NCI-H2227 (cell line): ENCODE measurements at regions not wholly inside any gene's neighbourhood (a gene's known extent, or its start where the extent isn't known, plus 50 kb on each side); places are given as distances from the start of the nearest gene placed in this dataset.

ENCODE experiments used
- DNase-seq: peaks from one replicate; lab custom pipeline; 2025; ENCODE audit not compliant: unreplicated experiment; lab: John Stamatoyannopoulos, UW

DNA sequence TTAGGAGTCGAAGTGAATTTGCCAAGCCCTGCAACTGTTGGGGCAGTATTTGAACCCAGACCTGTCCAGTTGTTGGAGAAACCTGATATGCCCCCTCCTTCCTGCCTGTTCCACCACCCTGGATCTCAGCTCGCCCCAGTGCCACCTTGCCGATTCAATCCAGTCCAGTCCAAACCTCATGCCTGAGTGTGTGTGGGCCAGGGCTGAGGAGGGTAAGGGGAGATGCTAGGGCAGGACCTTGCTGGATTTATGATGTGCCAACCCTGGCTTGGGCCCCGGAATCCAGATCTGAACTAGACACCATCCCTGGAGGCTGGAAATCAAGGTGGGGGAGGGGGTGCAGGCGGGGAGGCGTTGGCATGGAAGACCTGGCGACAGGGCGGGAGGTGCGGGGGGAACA is 98.9 kb upstream of the WNT4 start:
- no peak for DNase-seq

DNA sequence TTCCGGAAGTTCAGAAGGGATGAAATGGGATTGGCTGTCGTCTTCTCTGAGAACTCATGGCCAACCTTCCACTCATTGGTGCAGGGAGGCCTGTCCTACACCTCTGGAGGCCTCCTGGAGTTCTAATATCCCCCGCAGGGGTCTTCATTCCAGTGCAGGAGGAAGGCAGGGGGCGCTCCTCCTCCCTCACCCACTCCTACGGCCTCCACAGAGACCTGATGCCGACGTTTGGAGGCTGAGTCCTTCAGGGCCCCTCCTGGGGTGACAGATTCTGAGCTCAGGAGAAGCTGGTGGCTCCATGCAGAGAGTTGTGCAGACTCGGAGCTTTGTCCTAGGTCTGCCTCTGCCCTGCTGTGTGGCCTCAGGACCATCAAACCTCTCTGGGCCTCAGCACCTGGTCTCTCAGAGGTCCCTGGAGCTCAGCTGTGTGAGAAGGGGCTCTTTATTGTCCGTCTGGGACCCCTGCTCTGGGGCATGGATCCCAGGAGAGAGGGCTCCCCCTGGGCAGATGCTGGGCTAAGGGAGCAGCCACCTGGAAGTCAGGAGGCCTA is 102.3 kb upstream of the WNT4 start:
- DNase-seq, result no peak

GRCh38 chr1:22245726-22246125 is 102.8 kb upstream of the WNT4 start:
- no peak for DNase-seq

GRCh38 chr1:22246755-22247480 is 104.0 kb upstream of the WNT4 start:
- no peak for DNase-seq

DNA sequence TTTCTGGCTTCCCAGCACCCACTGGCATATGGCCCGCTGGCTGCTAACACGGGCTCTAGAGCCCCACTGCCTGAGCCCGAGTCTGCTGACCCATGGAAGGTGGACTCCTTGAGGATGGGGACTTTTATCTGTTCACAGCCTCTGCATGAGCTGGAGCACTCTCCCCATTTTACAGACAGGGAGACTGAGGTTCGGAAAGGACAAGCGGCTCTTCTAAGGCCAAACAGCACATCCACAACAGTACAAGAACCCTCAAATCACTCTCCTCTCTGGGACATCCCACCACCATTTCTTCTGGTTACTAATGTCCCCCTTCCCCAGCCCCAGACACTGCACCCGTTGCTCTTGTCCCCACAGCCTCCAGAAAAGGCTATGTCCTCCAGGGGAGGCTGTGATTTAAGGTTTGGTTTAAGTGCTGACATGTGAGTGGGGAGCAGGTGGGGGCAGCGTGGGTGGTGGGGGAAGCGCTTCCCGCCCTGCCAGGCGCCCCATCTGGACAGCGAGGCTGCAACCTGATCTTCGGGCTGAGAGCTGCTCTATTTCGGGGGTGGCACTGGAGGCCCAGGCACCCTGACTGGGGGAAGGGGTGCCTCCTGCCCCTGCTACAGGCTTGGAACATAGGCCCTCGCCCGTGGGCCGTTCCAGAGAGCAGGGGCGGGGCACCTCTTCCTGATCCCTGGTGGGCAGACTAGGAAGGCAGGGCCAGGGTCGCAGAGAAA is 104.8 kb upstream of the WNT4 start:
- no peak for DNase-seq

DNA sequence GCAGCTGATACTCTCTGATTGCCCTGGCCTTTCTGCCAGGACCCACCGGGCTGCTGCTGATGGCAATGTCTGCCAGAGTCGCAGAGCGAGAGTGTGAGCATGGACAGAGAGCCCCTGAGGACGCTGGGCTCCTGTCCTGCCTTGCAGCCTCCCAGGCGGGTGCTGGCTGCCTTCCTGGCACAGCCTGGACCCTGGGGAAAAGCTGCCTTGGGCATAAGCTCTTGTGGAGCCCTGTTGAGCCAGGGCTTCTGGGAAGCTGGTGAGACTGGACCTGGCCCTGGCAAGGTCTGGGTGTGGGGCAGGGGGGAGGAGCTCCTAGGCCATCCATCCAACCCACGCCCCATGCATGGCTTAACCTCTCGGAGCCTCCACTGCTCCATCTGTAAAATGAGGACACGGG is 105.8 kb upstream of the WNT4 start:
- DNase-seq, result no peak

DNA sequence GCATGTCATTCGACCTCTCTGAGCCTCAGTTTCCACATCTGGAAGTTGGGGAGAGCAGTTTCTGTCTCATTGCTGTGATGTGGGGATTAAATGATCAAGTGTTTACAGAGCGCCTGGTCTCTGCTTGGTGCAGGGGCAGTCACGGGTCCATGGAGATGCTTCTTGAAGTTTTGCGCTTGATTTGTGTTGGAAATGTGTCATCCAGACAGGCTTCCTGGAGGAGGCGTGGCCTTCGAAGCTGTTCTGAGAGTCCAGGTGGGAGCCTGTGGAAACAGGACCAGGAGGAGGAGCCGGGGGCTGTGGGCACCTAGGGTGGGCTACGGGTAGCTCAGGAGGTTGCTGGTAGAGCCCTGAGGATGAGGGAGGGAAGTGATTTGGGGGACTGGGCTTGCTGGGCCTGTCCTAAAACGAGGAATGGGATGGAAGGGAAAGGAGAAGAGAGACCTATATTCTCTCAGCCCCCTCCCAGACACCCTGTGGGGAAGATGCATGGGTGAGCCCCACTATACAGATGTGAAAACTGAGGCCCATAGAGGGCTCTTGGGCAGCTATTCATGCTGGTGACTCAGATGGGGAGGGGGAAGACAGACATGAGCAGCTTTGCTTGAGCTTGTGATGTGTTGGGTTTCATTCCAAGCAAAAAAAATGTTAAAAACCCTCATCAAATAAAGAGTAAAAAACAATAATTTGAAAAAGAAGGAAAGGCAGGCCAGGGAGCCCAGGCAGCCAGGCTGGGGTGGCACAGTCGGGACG is 107.2 kb upstream of the WNT4 start:
- no peak for DNase-seq

DNA sequence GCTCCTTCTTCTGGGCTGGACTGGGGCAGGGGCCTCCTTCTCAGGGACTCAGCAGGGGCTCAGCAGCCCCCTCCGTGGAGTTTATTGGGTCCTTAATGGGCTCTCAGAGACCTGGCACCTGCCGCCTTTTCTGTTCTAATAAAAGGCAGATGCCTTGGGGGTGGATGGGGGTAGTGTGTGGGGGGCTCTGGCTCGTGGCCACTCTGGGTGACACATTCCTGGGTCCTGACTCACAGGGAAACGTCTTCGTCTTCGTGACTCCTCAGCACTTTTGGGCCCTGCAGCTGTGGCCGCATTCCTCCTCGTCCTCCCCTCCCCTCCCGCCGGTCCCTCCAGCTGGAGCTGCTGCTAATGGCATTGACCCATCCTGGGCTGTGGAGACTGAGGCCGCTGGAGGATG is 107.8 kb upstream of the WNT4 start:
- DNase-seq, result no peak

DNA sequence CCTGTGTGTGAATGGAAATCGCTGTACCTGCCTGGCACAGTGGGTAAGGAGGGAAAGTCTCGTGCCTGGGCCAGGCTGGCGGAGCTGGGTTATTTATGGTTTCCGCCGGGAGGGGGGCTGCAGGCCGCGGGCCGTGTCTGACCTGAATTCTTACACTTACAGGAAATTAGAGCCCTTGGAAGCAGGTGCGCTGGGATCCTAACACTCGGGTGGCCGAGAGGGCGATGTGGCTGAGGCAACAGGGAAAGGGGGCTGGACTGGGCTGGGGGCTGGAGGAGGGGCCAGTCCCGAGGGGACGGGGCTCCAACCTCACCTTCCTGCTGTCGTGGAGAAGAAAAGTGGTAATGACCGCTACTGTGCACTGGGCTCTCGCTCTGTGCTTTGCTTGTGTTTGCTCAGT is 109.4 kb upstream of the WNT4 start:
- peak; percentile 33 for DNase-seq

DNA sequence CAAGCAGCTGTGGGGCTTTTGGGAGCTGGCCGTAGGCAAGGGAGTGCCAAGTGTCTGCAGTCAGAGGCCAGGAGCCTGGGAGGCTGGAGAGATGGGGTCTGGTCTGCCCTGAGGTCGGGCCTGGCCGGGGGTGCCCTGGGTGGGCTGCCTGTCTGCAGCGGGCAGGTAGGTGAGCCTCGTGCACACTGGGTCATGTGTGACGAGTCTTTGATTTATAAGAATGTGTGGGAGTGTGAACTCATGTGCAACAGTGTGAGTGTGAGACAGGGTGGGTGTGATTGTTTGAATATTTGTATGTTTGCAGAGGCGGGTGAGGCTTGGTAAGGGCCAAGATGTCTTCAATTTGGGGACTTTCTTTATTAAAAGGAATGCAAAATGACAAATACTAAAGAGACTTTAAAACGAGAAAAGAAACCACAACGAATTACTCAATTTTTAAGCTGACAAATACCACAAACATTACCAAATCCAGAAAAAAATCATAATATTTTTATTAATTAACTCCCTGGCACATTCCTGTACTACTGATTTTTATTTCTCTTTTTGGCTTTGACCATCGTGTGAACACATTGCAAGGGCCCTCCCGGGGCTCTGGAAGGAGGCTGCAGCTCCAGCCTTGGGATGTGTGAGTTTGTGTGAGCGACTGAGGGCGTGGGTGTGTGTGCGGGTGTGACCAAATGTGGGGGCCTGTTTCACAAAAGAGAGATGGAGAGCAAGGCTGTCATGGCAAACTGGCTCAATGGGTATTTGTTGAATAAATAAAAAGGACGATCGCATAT is 110.3 kb upstream of the WNT4 start:
- no peak for DNase-seq

DNA sequence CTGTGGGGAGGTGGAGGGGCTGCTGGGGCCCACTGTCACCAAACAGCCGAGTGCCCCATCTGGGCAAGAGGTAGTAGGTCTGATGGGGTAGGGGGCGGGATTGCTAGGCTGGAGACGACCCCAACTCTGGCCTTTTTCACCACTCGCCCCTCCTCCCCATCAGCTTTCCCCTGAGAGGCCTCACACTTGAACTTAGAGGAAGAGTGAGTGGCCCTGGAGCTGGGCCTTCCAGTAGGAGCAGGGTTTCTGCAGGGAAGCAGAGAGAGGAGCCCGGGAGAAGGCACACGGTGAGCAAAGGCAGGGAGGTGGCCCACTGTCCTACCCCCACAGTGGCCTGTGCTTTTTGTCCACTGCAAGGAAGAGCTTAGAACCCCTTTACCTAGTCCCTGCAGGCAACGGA is 111.9 kb upstream of the WNT4 start:
- no peak for DNase-seq

DNA sequence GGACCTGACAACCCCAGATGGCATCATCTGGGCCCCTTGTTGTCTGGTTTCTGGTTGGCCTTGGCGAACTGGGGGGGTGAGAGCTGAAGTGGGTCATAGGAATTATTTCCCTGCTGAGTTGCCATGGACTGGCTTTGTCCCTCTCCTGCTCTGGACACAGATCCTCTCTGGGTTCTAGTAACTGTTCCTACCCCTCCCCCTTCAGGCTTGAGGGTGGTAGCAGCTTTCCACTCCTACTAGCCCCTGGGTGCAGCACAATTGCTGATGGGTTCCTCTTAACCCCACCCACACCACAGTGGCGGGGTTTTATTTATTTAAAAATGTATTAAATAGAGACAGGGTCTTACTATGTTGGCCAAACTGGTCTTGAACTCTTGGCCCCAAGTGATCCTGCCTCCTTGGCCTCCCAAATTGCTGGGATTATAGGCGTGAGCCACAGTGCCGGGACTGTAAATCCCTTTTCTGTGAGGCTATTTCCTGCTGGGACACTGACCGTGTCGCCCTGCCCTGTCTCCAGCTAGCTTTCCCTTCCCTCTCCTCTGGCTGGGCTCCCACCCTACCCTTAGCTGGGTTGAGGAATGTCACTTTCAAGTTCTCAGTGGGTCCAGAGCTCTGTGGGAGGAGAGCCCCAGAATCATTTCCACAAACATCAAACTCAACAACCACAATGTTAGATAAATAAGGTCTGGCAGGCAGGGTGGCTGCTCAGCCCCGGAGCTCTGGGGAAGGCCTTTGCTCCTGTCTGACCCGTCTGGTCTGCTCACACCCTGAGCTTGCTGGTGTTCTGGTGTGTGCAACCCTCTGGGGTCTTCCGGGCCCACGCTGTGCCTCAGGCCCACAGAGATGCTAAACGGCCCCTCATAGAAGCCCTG is 112.7 kb upstream of the WNT4 start:
- DNase-seq, result no peak

- DNase-seq, result no peak
Measured at GRCh38 chr1:22256213-22256512, 113.3 kb upstream of the WNT4 start.

DNA sequence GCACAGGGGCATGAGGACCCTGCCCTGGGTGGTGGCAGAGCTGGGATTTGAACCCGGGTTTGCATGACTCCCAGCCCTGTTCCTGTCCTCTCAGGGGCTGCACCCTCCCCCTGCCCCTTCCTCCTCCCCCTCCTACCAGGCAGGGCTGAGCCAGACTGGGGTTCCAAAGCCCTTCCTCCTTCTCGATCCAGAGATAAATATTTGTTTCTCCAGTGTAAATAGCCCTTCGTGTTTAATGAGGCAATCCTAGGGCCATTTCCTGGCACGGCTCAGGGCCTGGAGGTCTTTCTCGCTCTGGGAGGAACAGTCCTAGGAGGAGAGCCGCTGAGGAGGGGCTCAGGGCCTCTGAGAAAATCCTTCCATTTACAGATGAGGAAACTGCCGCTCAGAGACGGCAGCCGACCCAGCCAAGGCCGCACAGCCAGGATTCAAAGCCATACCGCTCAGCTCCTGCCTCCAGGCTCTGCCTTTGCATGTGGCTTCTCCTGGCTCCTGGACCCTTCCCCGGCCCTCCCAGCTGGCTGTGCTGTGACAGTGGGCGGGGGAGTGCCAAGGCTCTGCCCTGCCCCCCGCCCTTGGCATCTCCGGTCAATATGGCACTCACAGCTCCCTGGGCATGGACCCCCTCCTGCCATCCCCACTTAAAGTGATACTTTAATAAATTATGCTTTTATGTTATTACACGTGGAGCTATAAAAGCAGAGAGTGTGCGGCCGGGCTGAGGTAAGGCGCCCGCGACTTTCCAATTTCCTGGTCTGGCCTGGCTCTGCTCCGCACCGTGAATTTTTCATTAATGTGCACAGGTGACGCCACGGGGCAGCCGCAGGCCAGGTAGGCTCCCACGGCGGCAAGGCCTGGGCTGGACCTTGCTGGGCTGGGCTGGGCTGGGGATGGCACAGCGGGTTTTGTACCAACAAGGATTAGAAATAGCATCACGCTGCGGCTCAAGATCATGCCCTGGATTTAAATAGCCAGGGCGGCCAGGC is 114.7 kb upstream of the WNT4 start:
- no peak for DNase-seq

- no peak for DNase-seq
Measured at GRCh38 chr1:22258698-22259097, 115.8 kb upstream of the WNT4 start.

GRCh38 chr1:22259551-22260282 is 116.8 kb upstream of the WNT4 start:
- no peak for DNase-seq

- no peak for DNase-seq
Measured at GRCh38 chr1:22260860-22261432, 118.0 kb upstream of the WNT4 start.

DNA sequence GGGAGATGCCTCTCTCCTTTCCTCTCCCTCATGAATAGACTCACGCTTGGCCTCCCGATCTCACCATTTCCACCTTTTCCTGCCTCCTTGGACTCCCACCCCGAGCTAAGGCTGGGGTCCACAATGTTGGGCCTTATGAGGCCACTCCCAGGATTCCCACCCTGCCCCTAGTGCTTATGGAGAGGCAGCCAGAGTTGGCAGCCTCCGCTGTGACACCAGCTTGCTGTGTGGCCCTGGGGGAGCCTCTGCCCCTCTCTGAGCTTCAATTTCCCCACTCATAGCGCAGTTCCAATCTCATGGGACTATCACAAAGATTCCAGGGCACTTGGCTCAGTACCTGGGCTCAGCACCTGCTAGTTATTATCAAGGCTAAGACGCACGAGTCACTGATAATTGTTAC is 118.7 kb upstream of the WNT4 start:
- DNase-seq, result no peak
